ENCODE measurements at regions not wholly inside any gene's neighbourhood (a gene's known extent, or its start where the extent isn't known, plus 50 kb on each side); places are given as distances from the start of the nearest gene placed in this dataset.
A peak's percentile ranks its signal among the peaks of the same experiment; 100 is the strongest.
"Not testable (repeated sequence)": the region's sequence is repeated elsewhere in the genome, so short reads cannot be mapped to it uniquely, and the experiment has no call there.

DNA sequence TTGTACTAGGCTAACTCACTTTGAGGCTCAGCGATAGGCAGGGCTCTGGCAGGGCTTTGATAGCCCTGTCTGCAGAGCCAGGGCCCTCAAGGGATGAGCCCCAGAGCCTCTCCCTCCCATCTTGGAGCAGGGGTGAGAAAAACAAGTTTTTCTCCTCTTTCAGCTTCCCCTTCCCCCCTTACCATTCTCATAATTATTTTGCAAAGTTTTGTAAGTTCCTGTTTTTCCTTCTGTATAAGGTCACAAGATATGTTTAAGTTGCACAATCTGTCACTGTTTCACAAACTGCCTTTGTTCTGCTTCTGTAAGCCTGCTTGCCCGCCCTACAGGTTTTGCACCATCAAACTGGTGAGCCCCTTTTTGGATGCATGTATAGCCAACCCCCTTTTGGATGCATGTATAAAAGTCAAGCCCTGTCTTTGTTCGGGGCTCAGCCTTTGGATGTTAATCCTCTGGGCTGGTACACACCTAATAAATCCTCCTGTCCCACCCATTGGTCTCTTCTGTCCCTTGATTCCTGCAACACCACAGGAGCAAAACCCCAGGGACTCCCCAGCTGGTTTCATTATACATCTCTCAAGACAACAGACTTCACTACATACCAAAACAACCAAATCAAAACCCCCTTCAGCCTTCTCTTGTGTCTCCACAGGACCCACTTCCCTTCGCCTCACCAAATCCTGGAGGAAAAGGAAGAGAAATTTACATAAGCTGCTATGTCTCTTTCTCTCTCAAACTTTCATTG lies 52.5 kb upstream of the RESF1 start:
- no peak for DNase-seq (ENCODE audit: low spot score)

GRCh38 chr12:31903025-31903424 lies 56.2 kb upstream of the RESF1 start:
- no peak for DNase-seq (ENCODE audit: low spot score)

DNA sequence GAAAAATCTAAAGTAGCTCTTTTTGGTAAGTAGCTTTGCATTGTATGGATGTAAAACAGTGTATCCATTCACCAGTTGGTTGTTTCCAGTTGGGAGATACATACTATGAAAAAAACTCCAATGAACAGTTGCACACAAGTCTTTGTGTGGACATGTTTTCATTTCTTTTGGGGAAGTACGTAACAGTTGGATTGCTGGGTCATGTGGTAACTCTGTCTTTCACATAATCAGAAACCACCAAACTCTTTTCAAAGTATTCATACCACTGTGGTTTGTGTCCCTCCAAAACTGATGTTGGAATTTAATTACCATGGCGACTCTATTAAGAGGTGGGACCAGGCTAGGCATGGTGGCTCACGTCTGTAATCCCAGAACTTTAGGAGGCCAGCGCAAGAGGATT lies 58.9 kb upstream of the RESF1 start:
- DNase-seq (ENCODE audit: low spot score): no peak

GRCh38 chr12:31899109-31899508 lies 60.1 kb upstream of the RESF1 start:
- DNase-seq (ENCODE audit: low spot score): no peak

DNA sequence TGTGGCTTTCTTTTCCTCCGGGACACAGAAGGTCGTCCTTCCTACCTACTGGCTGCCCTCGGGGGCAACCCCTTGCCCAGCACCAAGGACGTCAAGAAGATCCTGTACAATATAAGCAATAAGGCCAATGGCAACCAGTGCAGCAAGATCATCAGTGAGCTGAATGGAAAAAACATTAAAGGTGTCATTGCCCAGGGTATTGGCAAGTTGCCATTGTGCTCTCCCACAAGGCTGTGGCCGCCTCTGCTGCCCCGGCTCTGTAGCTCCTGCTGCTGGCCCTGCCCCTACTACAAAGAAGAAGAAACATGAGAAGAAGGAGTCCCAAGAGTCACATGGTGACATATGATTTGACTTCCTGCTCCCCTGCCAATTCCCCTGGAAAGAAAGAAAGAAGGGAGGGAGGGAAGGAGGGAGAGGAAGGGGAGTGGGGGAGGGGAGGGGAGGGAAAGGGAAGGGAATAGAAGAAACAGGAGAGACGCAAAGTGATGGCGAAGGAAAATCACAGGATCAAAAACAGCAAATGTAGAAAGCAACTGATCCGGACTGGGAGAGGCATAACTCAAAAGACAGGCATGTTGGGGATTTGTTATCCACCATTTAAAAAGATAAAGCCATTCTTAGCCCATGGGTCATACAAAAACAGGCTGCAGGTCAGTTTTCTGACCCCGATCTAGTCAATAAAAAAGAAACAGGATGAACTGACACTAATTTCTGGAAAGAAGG lies 61.3 kb upstream of the RESF1 start:
- DNase-seq (ENCODE audit: low spot score): peak; percentile 21

- DNase-seq (ENCODE audit: low spot score): not testable (repeated sequence)
Observed at GRCh38 chr12:31897092-31897491, 62.1 kb upstream of the RESF1 start.

DNA sequence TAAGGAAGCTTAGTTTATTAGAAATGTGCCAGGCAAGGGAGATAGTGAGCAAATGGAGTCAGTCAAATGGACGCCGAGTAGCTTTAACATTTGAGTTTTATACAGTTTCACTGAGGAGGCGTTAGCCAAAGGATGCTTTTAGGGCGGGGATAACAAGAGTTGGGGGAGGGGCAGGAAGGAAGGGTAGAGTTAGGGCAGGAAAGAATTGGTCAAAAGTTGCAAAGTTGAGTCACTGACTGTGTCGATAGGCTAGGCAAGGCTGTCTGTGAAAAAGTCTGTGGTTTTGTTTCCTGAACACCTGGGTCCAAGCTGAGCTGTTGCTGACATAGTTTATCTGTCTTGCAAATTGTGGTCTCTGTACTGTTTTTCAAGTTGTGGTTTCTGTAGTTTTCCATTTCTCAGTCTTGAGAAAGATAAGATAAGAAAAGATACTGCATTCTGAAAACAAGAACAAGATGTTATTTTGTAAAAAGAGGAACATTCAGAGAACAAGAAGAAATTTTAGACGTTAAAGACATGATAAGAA lies 62.6 kb upstream of the RESF1 start:
- no peak for DNase-seq (ENCODE audit: low spot score)

DNA sequence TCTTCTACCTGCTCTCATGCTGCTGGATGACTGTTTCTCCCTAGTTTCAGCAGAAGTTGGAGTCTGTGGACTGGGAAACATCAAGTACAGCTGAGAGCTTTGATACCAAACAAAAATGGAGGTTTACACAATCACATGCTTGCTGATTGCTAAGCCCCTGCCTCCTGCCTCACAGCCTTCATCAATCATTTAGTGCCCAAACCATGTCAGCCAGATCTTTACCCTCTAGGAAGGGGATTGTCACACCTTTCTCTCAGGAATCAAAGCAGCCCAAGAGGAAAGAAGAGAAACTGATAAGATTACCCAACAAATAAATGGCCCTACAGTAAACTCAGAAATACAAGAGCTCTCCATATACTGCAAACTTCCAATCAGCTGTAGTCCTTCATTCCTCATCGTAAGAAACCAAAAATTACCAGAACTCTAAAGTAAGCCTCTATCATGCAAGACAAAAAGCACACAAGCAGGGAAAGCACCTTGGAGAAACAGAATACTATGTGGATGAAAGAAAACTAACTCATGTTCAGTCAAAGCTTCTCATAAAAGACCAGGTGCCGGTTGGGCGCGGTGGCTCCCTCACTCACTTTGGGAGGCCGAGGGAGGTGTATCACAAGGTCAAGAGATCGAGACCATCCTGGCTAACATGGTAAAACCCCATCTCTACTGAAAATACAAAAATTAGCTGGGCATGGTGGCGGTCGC lies 63.6 kb upstream of the RESF1 start:
- DNase-seq (ENCODE audit: low spot score): no peak

GRCh38 chr12:31890295-31891285 lies 68.6 kb upstream of the RESF1 start:
- DNase-seq (ENCODE audit: low spot score): no peak

DNA sequence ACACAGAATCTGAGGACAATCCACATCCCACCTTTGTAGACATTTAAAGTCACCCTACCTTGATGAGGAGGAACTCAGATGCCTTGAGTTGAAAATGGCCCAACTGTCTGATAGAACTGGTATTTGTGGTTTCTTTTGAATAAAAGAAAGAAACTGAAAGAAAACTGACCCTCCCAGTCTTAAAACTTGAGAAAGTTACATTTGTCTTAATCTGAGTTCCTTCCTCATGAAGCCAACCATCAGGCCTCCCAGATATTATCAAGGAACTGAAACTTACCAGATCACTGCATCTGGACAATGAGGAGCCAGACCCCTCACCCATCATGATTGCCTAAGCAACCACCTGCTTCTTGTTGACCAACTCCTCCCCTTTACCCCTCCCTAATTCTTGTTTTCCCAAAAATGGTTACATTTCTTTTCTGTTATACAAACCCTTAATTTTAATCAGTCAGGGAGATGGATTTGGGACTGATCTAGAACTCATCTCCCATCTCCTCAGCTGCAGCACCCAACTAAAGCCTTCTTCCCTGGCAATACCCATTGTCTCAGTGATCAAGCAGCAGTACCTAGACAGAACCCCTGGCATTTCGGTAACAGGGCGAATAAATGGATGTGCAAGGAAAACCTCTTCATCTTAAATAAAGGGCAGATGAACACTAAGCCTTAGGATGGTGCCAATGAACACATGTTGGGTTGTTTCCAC lies 72.0 kb upstream of the RESF1 start:
- DNase-seq (ENCODE audit: low spot score): peak; percentile 47

- DNase-seq (ENCODE audit: low spot score): not testable (repeated sequence)
Observed at GRCh38 chr12:31882682-31883081, 76.5 kb upstream of the RESF1 start.

GRCh38 chr12:31880340-31880739 lies 78.9 kb upstream of the RESF1 start:
- peak; percentile 52 for DNase-seq (ENCODE audit: low spot score)

DNA sequence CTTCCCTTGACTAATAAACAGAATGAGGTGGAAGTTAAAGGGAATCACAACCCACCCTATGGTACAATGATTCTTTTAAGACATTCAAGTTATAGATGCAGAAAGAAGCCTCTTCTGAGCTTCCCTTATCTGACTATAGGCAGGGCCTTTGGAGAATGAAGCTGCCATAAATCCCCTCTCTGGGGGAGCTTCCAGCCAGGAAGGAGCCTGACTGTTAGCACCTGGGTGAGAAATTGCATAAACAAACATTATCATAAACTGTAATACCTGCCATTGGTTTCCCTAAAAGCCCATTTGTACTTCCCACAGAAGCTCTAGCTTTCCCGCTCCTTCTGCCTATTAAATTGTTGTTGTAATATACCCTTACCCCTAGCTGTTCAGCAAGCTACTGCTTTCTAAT lies 81.3 kb upstream of the RESF1 start:
- no peak for DNase-seq (ENCODE audit: low spot score)

DNA sequence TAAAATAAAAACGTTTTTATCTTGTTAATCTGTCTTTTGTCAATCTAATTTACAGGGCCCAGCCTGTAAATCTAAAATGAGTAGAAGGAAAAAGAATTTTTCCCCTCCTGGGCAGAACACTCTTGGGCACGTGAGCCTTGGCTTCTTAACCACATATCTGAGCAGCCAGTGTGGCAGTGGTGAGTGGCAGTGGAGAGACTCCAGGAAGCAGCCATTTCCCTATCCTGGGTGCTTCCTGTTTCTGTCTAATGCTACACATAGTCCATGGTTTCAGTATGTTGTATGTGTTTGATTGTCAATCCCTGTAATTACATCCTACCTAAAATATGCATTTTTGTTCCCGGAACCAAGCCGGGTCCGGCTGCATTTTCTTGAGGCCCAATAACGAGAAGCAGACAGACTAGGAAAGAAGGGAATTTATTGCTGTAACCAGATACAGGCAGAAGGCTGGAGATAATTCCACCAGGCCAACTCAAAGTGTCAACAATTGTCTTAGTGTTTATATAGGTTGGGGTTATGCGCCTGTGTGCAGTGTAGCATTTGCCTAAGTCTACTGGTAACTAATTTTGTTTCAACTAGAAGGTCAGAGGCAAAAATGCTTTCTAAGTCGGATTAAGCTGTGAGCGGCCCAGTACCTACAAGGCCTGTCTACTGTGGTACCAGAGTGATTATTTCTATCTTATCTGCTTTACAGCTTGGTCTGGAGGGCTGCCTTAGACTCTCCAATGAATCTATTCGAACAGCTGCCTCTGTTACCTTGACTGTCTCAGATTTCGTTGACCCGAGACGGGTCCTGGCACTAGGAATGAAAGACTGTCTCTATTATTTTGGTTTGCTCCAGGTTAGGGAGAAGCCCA lies 82.4 kb upstream of the RESF1 start:
- no peak for DNase-seq (ENCODE audit: low spot score)

DNA sequence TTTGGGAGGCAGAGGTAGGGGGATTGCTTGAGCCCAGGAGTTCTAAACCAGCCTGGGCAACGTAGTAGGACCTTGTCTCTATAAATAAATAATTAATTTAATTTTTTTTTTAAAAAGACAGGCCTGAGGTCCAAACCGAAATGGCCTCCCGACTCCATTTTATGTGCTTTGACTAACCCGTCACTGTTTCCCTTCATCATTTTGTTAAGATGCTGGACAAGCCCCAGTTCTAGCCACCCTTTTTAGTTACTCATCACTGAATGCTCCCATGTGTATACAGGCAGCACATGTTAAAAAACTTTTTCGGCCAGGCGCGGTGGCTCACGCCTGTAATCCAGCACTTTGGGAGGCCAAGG lies 83.6 kb upstream of the RESF1 start:
- no peak for DNase-seq (ENCODE audit: low spot score)

DNA sequence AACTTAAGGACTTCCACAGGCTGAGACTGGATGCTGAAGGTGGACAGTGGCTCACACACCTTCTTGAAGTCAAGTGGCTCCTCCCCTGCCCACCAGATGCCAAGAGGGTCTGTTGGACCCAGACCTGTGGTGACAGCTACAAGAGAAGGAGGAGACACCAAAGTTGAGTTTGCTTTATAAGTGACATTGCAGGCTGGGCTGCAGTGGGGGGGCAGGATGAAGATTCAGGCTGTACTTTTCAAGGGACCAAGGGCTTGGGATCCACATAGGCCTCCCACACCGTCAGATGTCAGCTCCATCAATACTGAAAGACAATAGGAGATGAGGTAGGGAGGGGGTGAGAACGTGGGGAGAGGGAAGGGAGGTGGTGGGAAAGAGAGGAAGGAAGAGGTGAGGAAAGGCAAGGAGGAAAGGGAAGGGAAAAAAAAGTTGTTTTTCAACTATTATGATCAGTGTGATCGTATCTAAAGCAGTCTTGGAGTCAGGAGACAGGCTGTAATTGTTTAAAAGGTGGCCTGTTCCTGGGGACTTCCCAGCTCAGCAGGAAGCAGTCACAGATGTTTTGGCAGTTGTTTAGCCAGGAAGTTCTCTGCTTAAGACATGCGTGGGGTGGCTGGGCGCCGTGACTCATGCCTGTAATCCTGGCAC lies 84.1 kb upstream of the RESF1 start:
- peak; percentile 56 for DNase-seq (ENCODE audit: low spot score)

- DNase-seq (ENCODE audit: low spot score): no peak
Observed at GRCh38 chr12:31872831-31873604, 86.2 kb upstream of the RESF1 start.

- DNase-seq (ENCODE audit: low spot score): no peak
Observed at GRCh38 chr12:31869972-31870371, 89.2 kb upstream of the RESF1 start.

Data from SK-N-DZ (cell line).